ENCODE measurements at regions not wholly inside any gene's neighbourhood (a gene's known extent, or its start where the extent isn't known, plus 50 kb on each side); places are given as distances from the start of the nearest gene placed in this dataset.

GRCh38 chr3:8239095-8239494, 262.5 kb upstream of the LMCD1 start:
- Histone ChIP-seq H3K27ac (ENCODE audit: low read length, poor library complexity, severe bottlenecking) (no peak overlapping the region), H4K8ac (ENCODE audit: low read length) (no peak overlapping the region), H4K91ac (ENCODE audit: low read length) (no peak overlapping the region), H3K14ac (ENCODE audit: low read length in 2 of 2) (no peak overlapping the region), H3K23ac (ENCODE audit: low read length in 2 of 2) (no peak overlapping the region), H2BK5ac (ENCODE audit: low read depth, low read length, poor library complexity, severe bottlenecking) (no peak overlapping the region), H3K18ac (ENCODE audit: low read depth in 1 of 2, low read length in 2 of 2) (no peak overlapping the region), H3K79me1 (replicated peaks; ENCODE audit: low read length, poor library complexity, severe bottlenecking) (no peaks in the 10 kb centered on the region), H3K27me3 (ENCODE audit: control insufficient read depth in 1 of 2, insufficient read depth in 1 of 2, low read length in 2 of 2) (no peaks in the 10 kb centered on the region), H2BK12ac (ENCODE audit: low read length in 2 of 2) (no peak overlapping the region), H3K36me3 (ENCODE audit: control insufficient read depth in 1 of 2, insufficient read depth in 2 of 2, low read depth in 1 of 2, low read length in 2 of 2) (no peaks in the 10 kb centered on the region), H3K4me2 (ENCODE audit: low read length, poor library complexity, severe bottlenecking) (no peak overlapping the region), H3K9me3 (ENCODE audit: control insufficient read depth, low read length) (no peaks in the 10 kb centered on the region), H2BK120ac (ENCODE audit: low read depth, low read length) (no peak overlapping the region), H2AFZ (ENCODE audit: low read depth, low read length) (no peak overlapping the region), H3K4me3 (ENCODE audit: insufficient read depth in 1 of 2, low read depth in 1 of 2, low read length in 2 of 2) (no peak overlapping the region), H3K9ac (ENCODE audit: low read length) (no peak overlapping the region), H3K4ac (ENCODE audit: low read depth in 1 of 2, low read length in 2 of 2) (no peak overlapping the region), H2BK15ac (ENCODE audit: low read depth, poor library complexity, severe bottlenecking) (no peak overlapping the region), H3K4me1 (ENCODE audit: control insufficient read depth, insufficient read depth, low read depth, low read length) (no peaks in the 10 kb centered on the region), H2AK5ac (ENCODE audit: low read length, severe bottlenecking) (peak overlapping the region; percentile 25)
- no peak for DNase-seq
- 90% methylated on average over 2 of the region's 2 CpGs for WGBS

GRCh38 chr3:8239718-8240695, 261.6 kb upstream of the LMCD1 start:
- no peaks in the 10 kb centered on the region for H3K27me3 ChIP-seq (ENCODE audit: control insufficient read depth in 1 of 2, insufficient read depth in 1 of 2, low read length in 2 of 2)
- WGBS, result 95% methylated on average over 2 of the region's 4 CpGs
- H3K4me3 ChIP-seq (ENCODE audit: insufficient read depth in 1 of 2, low read depth in 1 of 2, low read length in 2 of 2), result no peak overlapping the region
- no peaks in the 10 kb centered on the region for H3K79me1 ChIP-seq (replicated peaks; ENCODE audit: low read length, poor library complexity, severe bottlenecking)
- DNase-seq, result peak; percentile 62
- H3K36me3 ChIP-seq (ENCODE audit: control insufficient read depth in 1 of 2, insufficient read depth in 2 of 2, low read depth in 1 of 2, low read length in 2 of 2), result no peaks in the 10 kb centered on the region
- H3K4me2 ChIP-seq (ENCODE audit: low read length, poor library complexity, severe bottlenecking), result no peak overlapping the region
- H2BK120ac ChIP-seq (ENCODE audit: low read depth, low read length), result no peak overlapping the region
- H4K8ac ChIP-seq (ENCODE audit: low read length), result no peak overlapping the region
- no peaks in the 10 kb centered on the region for H3K4me1 ChIP-seq (ENCODE audit: control insufficient read depth, insufficient read depth, low read depth, low read length)
- no peak overlapping the region for H3K23ac ChIP-seq (ENCODE audit: low read length in 2 of 2)
- no peak overlapping the region for H3K4ac ChIP-seq (ENCODE audit: low read depth in 1 of 2, low read length in 2 of 2)
- no peak overlapping the region for H3K27ac ChIP-seq (ENCODE audit: low read length, poor library complexity, severe bottlenecking)
- H2AFZ ChIP-seq (ENCODE audit: low read depth, low read length), result no peak overlapping the region
- H2BK12ac ChIP-seq (ENCODE audit: low read length in 2 of 2), result no peak overlapping the region
- no peak overlapping the region for H3K9ac ChIP-seq (ENCODE audit: low read length)
- no peak overlapping the region for H3K14ac ChIP-seq (ENCODE audit: low read length in 2 of 2)
- H2AK5ac ChIP-seq (ENCODE audit: low read length, severe bottlenecking), result no peak overlapping the region
- H4K91ac ChIP-seq (ENCODE audit: low read length), result no peak overlapping the region
- no peaks in the 10 kb centered on the region for H3K9me3 ChIP-seq (ENCODE audit: control insufficient read depth, low read length)
- no peak overlapping the region for H2BK5ac ChIP-seq (ENCODE audit: low read depth, low read length, poor library complexity, severe bottlenecking)
- H2BK15ac ChIP-seq (ENCODE audit: low read depth, poor library complexity, severe bottlenecking), result no peak overlapping the region
- no peak overlapping the region for H3K18ac ChIP-seq (ENCODE audit: low read depth in 1 of 2, low read length in 2 of 2)

GRCh38 chr3:8246070-8246469, 255.6 kb upstream of the LMCD1 start:
- DNase-seq, result no peak
- no peak overlapping the region for H2BK15ac ChIP-seq (ENCODE audit: low read depth, poor library complexity, severe bottlenecking)

GRCh38 chr3:8253201-8253600, 248.4 kb upstream of the LMCD1 start:
- no peak overlapping the region for H3K4ac ChIP-seq (ENCODE audit: low read depth in 1 of 2, low read length in 2 of 2)
- H3K27ac ChIP-seq (ENCODE audit: low read length, poor library complexity, severe bottlenecking), result no peak overlapping the region
- H3K9me3 ChIP-seq (ENCODE audit: control insufficient read depth, low read length), result no peaks in the 10 kb centered on the region
- 86% methylated on average over 1 of the region's 1 CpG for WGBS
- H3K4me2 ChIP-seq (ENCODE audit: low read length, poor library complexity, severe bottlenecking), result no peak overlapping the region
- H3K9ac ChIP-seq (ENCODE audit: low read length), result no peak overlapping the region
- no peak for DNase-seq
- H3K18ac ChIP-seq (ENCODE audit: low read depth in 1 of 2, low read length in 2 of 2), result no peak overlapping the region
- H3K4me1 ChIP-seq (ENCODE audit: control insufficient read depth, insufficient read depth, low read depth, low read length), result no peaks in the 10 kb centered on the region
- H4K91ac ChIP-seq (ENCODE audit: low read length), result no peak overlapping the region
- H3K27me3 ChIP-seq (ENCODE audit: control insufficient read depth in 1 of 2, insufficient read depth in 1 of 2, low read length in 2 of 2), result no peaks in the 10 kb centered on the region
- no peak overlapping the region for H3K14ac ChIP-seq (ENCODE audit: low read length in 2 of 2)
- H2AFZ ChIP-seq (ENCODE audit: low read depth, low read length), result no peak overlapping the region
- no peak overlapping the region for H2BK120ac ChIP-seq (ENCODE audit: low read depth, low read length)
- H3K79me1 ChIP-seq (replicated peaks; ENCODE audit: low read length, poor library complexity, severe bottlenecking), result no peaks in the 10 kb centered on the region
- no peak overlapping the region for H3K4me3 ChIP-seq (ENCODE audit: insufficient read depth in 1 of 2, low read depth in 1 of 2, low read length in 2 of 2)
- no peaks in the 10 kb centered on the region for H3K36me3 ChIP-seq (ENCODE audit: control insufficient read depth in 1 of 2, insufficient read depth in 2 of 2, low read depth in 1 of 2, low read length in 2 of 2)
- no peak overlapping the region for H2AK5ac ChIP-seq (ENCODE audit: low read length, severe bottlenecking)
- no peak overlapping the region for H3K23ac ChIP-seq (ENCODE audit: low read length in 2 of 2)
- no peak overlapping the region for H2BK15ac ChIP-seq (ENCODE audit: low read depth, poor library complexity, severe bottlenecking)
- no peak overlapping the region for H2BK5ac ChIP-seq (ENCODE audit: low read depth, low read length, poor library complexity, severe bottlenecking)
- no peak overlapping the region for H2BK12ac ChIP-seq (ENCODE audit: low read length in 2 of 2)
- H4K8ac ChIP-seq (ENCODE audit: low read length), result no peak overlapping the region

More at GRCh38 chr3:8246070-8246469, 255.6 kb upstream of the LMCD1 start:
- no peak overlapping the region for H3K4me3 ChIP-seq (ENCODE audit: insufficient read depth in 1 of 2, low read depth in 1 of 2, low read length in 2 of 2)
- H3K23ac ChIP-seq (ENCODE audit: low read length in 2 of 2), result no peak overlapping the region
- no peak overlapping the region for H4K8ac ChIP-seq (ENCODE audit: low read length)
- no peaks in the 10 kb centered on the region for H3K4me1 ChIP-seq (ENCODE audit: control insufficient read depth, insufficient read depth, low read depth, low read length)
- H3K36me3 ChIP-seq (ENCODE audit: control insufficient read depth in 1 of 2, insufficient read depth in 2 of 2, low read depth in 1 of 2, low read length in 2 of 2), result no peaks in the 10 kb centered on the region
- no peak overlapping the region for H3K4ac ChIP-seq (ENCODE audit: low read depth in 1 of 2, low read length in 2 of 2)
- H2BK120ac ChIP-seq (ENCODE audit: low read depth, low read length), result no peak overlapping the region
- no peak overlapping the region for H3K4me2 ChIP-seq (ENCODE audit: low read length, poor library complexity, severe bottlenecking)
- H3K18ac ChIP-seq (ENCODE audit: low read depth in 1 of 2, low read length in 2 of 2), result no peak overlapping the region
- no peak overlapping the region for H4K91ac ChIP-seq (ENCODE audit: low read length)
- H2BK12ac ChIP-seq (ENCODE audit: low read length in 2 of 2), result no peak overlapping the region
- no peak overlapping the region for H3K14ac ChIP-seq (ENCODE audit: low read length in 2 of 2)
- H3K79me1 ChIP-seq (replicated peaks; ENCODE audit: low read length, poor library complexity, severe bottlenecking), result no peaks in the 10 kb centered on the region
- no peaks in the 10 kb centered on the region for H3K27me3 ChIP-seq (ENCODE audit: control insufficient read depth in 1 of 2, insufficient read depth in 1 of 2, low read length in 2 of 2)
- peak overlapping the region; percentile 56 for H3K27ac ChIP-seq (ENCODE audit: low read length, poor library complexity, severe bottlenecking)
- H2AK5ac ChIP-seq (ENCODE audit: low read length, severe bottlenecking), result no peak overlapping the region
- 92% methylated on average over 1 of the region's 2 CpGs for WGBS
- no peaks in the 10 kb centered on the region for H3K9me3 ChIP-seq (ENCODE audit: control insufficient read depth, low read length)
- no peak overlapping the region for H2AFZ ChIP-seq (ENCODE audit: low read depth, low read length)
- no peak overlapping the region for H2BK5ac ChIP-seq (ENCODE audit: low read depth, low read length, poor library complexity, severe bottlenecking)
- no peak overlapping the region for H3K9ac ChIP-seq (ENCODE audit: low read length)

Data from mesenchymal stem cell (in vitro differentiated cells and primary cell).